ENCODE measurements at regions not wholly inside any gene's neighbourhood (a gene's known extent, or its start where the extent isn't known, plus 50 kb on each side); places are given as distances from the start of the nearest gene placed in this dataset.

DNA sequence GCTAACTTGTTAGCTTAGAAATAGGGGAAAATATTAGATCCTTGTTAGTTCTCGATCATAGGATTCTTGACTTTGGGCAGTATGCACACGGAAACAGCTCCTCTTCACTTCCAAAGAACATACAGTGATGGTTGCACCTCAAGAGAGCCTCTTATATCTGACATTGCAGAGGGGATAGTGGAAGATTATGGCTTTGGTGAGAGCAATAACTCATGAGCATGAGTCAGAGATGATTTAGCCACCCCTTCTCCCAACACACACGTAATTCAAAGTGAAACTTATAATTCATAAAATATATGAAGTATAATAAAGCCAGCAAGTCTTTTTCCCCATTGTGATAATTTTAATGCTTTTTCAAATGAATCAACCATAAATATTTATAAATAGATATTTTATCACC, 683.7 kb downstream of the POM121L12 start:
- no peak for DNase-seq

DNA sequence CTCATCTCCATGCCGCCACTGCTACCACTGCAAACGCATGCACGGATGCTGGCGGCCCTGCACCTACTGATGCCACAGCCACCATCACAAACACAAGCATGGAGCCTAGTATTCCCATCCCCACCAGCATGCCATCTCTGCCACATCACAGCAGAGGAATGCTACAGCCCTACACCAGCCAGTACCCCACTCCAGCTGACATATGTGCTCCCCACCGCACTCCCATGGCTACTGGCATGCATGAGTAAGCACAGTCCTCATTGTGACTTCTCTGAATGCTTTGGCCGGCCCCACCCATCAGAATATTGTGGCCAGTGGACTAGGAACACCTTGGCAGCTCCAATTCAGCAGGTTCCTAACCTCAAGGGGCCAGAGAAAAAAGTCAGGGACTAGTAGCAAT, 705.5 kb downstream of the POM121L12 start:
- DNase-seq, result no peak

DNA sequence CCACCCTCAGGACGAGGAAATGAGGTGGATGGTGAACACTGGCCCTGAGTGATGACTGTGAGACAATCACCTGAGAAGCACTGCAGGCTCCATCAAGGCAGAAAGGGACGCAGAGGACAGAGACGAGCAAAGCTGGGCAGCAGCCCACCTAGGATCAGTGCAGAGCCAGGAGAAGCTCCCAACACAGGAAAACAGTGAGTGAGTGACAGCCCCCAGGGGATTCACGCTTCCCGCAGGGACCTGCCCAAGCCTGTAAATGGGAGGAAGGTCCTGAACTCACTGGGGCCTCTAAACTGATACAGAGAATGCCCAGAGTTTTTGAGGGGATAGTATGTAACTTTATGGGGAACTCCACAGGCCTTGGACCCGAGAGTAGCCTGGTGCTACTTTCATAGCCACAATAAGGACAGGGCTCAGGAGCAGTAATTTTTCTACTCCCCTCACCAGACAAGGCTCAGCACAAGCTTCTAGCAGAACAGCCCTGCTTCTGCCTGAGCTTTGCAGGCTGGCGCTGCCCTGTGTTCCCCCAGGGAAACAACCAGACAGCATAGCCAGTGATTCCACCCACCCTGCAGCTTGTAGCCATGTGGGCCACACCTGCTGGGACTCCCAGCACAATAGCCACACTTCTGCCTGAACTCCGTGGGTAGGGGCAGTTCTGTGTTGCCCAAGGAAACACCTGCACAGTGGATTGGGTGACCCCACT, 708.4 kb downstream of the POM121L12 start:
- no peak for DNase-seq

DNA sequence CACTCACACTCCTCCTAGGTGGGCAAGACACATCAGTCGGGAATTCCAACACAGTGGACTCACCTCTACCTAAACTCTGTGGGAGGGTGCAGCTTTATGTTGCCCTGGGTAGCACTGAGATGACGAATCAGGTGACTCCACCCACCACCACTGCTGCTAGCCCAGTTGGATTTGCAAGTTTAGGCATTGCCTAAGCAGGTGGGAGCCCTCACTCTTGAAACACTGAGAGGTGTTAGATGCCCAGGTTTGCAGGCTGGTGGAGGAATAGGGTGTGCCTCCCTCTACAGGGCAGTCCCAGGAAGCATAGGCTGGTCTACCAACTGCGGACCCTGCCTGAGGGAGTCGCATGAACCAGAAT, 708.9 kb downstream of the POM121L12 start:
- DNase-seq, result no peak

DNA sequence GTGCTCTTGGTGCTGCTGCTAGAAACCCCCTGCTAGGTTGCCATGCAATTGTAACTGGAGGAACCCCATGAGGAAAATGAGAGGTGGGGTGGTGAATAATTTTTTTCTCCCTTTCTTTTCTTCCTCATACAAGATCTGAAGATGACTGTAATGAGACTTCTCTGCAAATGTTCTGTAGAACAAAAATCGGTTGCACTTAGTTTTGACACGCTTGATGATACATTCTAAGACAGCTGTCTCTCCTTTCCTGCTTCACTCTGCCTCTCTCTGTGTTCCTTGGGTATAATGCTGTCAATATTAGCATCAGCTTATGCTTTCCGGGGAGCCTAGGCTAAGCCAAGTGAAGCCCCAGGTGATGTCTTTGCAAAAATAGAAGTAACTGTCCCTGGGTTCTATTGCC, 721.5 kb downstream of the POM121L12 start:
- no peak for DNase-seq

DNA sequence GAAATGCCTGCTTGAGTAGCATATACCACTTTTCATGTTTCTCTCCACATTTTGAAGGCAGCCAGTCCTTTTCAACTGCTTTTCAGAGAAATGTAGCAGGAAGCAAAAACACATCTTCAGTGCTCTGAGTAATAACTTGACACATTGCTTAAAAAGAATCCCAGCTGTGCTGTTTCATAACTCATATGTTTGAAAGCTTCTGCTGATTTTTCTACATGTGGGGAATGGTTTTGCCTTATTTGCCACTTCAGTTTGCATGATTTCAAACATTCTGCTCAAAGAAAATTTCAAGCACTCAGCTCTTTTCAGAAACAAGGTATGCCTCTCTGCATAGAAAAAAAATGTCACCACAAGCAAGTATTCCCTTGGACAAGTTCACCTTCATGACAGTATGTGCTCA, 732.8 kb downstream of the POM121L12 start:
- DNase-seq, result peak in 1 of 2 donors; percentile 6

DNA sequence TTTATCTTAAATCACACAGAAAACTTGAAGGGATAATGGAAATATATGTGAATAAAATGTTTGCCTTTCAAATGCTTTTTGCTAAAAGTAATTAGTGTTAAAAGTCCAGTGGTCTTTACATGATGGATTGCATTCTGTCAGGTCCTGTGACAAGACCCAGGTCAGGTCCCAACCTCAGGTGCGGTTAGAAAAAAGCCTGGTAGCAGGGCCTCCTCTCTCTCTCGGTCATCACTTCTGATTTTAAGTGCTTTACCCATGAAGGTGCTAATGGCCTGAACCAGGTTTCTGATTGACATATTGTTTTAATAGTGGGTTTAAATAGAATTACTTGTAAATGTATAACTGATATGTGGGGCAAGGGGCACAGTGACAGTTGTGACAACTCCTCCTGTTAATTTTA, 736.3 kb downstream of the POM121L12 start:
- DNase-seq, result no peak

DNA sequence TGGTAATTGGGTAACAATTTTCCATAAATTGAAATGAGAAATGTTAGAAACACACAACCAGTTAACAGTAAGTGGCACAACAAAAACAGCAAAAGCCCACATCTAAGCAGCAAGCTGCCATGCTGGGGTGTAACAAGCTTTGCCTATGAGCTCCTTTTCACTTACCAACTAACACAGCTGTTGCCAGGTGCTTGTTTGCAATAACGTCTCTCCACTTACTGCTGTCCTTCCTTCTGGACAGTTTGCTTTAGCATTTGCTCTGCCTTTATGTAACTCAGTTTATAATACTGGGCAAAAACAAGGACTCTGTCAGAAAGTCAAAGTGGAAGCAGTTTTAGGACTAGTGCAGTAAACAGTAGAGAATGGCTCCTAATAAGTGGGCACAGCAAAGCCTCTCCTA, 740.9 kb downstream of the POM121L12 start:
- DNase-seq, result no peak

DNA sequence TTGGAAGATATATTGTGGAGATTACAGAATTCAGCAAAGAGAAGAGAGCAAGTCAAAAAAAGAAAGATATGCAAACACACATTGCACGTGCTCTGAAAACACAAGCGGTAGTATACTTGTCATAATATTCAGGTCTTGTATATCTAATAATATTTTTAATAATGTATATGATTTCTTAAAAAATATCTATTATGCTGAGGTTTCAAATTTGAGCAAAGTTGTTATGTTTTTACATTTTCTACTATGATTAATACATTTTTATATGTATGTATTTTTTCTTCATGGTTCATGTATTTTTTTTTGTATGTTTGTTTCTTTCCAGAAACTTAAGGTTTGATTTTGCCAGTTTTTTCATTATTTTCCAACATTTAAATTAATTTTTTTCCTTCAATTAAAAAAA, 752.4 kb upstream of the VSTM2A start:
- DNase-seq, result no peak

DNA sequence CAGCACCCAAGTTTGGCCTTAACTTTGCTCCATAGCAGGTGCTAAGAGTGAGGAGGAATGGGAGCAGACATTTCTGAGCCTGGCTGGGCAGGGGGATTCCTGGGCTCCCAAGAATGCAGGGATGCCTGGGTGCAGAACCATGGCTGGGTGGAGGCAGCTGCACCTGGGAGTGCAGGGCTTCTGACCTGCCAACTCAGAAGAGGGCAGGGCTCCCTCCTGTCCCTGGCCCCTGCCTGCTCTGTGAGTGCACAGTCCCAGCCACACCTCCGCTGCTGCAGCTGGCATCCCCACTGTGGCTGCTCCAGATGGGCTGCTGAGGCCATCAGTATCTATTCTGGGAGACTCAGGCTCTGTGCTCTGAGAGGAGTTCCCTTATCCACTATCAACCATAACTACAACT, 747.4 kb upstream of the VSTM2A start:
- no peak for DNase-seq

DNA sequence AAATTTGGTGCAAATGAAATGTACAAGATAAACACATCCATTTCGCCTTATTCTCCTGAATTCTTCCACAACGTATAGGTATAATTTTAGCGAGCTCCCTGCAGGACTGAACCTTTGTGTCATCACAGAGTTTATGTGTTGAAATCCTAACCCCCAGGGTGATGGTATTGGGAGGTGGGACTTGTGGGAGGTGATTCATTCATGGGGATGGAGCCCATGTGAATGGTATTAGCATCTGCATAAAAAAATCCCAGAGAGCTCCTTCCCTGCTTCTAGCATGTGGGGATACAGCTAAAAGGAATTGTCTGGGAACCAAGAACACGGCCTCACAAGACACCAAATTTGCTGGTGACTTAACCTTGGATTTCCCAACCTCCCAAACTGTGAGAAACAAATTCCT, 741.4 kb upstream of the VSTM2A start:
- no peak for DNase-seq

DNA sequence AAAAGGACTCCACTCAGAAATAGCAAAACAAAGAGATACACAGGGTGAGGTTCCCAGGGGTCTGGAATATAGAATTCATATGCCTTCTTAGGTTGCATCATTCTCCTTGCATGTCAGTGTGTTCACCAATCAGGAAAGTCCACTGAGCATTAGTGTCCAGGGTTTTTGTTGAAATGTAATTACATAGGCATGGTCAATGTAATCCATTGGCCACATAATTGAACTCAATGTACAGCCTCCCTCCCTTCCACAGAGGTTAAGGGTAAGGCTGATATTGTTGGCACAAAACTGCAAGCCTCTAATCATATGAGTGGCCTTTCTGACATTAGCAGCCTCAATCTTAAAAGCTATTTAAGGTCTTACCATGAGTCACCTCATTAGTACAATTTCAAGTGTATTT, 736.1 kb upstream of the VSTM2A start:
- no peak for DNase-seq

DNA sequence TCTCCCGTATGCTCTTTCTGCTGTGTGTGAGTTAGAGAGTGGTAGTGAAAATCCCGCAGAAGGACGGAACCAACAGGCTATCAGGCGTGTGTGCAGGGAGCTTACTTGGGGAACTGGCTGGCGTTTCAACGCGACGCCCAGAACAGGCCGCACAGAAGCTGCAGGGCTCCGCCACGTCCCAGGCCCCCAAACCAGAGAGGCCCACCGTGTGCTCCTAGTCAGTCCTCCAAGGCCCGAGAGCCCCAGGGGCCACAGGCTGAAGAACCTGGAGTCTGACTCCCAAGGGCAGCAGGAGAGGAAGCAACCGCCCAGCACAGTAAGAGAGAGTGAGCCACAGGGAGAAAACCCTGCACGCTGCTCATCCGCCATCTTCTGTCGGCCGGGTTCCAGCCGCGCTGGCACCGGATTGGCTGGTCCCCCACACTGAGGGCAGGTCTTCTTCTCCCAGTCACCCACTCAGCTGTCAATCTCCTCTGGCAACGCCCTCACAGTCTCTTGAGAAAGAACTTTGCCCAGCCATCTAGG, 730.6 kb upstream of the VSTM2A start:
- no peak for DNase-seq

DNA sequence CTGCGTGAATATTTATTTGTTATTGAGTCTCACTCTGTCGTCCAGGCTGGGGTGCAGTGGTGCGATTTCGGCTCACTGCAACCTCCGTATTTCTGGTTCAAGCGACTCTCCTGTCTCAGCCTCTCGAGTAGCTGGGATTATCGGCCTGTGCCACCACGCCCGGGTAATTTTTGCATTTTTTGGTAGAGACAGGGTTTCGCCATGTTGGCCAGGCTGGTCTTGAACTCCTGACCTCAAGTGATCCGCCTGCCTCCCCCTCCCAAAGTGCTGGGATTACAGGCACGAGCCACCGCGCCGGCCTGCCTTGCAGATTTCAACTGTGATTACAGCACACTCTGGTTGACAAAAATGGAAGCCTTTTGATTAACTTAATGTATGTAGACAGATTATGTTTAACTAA, 730.0 kb upstream of the VSTM2A start:
- DNase-seq, result no peak

DNA sequence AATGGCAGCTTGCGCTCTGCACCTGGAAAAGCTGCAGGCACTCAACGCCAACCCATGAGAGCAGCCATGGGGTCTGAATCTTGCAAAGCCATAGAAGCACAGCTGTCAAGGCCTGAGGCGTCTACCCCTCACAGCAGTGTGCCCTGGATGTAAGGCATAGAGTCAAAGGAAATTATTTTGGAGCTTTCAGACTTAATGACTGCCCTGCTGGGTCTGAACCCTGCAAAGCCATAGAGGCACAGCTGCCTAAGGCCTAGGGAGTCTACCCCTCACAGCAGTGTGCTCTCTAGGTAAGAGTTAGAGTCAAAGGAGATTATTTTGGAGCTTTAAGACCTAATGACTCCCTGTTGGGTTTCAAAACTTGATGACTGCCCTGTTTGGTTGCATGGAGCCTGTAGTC, 706.9 kb upstream of the VSTM2A start:
- no peak for DNase-seq

DNA sequence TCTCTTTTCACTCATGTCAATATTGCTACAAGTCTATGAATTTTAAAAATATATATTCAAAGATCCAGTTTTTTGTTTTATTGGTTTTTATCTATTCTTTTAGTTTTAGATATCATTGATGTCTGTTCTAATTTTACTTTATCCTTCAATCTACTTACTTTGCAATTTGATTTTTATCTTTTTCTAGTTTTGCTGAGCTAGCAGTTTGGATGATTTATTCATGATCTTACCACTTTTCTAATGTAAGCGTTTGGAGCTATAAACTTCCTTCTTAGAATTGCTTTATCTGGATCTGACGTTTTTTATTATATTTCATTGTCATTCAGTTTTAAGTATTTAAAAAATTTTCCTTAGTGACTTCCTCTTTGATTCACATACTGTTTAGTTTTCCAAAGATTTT, 664.5 kb upstream of the VSTM2A start:
- DNase-seq, result no peak

DNA sequence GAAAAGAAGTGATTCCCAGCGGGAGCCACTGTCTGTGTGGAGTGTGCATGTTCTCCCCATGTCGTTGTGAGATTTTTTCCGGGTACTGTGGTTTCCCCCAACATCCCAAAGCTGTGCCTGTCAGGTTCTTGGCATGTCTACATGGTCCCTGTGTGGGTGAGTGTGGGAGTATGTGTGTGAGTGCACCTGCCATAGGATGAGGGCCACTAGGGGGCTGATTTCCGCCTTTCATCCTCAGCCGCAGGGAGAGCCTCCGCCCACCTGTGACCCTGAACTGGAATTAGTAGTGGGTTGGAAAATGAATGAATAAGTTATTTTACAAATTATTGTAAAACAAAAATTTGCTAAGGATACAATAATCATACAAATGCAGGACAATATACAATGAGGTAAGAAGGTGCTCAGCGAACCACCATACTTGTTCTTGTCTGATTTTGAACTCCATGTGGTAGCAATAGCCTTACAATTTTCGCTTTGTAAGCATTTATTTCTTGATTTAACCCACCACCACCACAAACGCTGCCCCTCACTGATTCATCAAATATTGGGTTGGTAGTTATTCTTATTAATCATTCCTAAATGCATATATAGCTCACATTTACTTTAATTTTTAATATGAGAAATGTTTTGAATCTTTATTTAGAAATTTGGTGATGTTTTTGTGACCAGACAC, 641.2 kb upstream of the VSTM2A start:
- no peak for DNase-seq

DNA sequence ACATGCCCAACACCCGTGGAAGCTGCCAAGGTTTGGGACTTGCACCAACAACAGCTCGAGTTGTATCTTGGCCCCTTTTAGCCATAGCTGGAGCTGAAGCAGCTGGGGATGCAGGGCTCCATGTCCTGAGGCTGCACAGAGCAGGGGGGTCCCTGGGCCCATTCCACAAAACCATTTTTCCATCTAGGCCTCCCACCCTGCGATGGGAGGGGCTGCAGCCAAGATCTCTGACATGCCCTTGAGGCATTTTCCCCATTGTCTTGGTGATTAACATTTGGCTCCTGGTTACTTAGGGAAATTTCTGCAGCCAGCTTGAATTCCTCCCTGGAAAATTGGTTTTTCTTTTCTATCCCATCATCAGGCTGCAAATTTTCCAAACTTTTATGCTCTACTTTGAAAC, 637.8 kb upstream of the VSTM2A start:
- DNase-seq, result no peak

DNA sequence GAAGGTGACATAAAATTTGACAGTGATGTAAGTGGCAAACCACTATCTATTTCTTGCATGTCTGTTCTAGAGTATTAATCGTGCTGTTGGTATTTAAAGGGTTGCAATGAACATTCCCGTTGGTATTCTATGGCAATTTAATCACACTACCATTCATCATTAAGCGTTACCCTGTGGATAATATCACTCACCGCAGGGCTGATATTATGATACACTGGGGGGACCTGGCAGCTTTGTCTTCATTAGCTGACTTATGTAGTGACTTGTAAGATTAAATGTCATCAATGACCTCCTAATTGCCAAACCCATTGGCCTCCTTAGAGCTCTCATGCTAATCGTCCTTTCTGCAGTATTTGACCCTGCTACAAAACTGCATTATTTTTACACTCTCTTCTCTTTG, 624.5 kb upstream of the VSTM2A start:
- no peak for DNase-seq

DNA sequence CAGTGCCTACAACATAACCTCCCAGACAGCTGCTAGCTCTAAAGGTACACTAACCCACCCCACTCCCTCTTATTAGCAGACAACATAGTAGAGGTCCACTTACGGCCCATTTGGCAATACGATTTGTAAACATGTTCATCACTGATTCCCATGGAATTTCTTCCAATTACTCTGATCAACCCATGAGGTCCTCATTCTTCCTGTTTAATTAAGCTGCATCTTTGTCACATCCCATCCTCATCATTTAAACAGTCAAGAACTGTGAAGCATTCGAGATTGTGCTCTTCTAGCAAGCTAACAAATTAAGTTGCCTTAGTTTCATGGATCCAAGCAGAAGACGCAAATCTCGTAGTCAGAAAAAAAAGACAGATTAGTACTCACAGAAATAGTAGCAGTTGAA, 622.2 kb upstream of the VSTM2A start:
- DNase-seq, result no peak

DNA sequence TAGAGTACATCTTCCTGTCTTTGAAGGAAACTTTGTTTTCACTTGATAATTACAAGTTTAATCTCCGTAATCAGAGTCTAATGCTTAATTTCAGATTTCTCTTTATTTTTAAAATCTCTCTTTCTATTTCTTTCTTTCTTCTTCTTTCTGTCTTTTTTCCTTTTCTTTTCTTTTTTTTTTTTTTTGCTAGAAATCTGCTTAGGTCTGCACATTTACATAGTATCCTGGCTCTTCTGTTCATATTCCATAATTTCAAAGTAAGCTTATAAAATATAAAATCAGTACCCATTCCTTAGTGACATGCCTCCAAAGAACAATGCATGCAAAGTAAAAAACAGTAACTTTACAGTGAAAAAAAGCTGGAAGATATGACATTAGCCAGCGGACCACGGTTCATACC, 601.7 kb upstream of the VSTM2A start:
- no peak for DNase-seq

DNA sequence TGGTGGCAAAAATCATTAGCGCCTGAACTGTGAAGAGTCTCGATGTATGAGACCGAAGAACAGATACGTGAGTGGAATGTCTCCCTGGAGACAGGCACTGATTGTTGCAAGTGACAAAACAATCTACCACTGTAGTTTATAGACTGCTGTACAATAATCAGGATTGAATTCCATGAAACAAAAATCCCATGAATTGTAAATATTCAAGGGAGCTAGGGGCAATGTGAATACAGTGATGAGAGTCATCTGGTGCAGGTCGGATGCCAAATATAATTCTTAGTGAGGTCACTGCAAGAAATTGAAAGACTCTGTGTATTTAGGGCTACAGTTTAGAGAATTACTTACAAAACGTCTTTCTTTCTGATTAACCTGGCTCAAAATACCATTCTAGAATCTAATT, 594.4 kb upstream of the VSTM2A start:
- DNase-seq, result no peak

DNA sequence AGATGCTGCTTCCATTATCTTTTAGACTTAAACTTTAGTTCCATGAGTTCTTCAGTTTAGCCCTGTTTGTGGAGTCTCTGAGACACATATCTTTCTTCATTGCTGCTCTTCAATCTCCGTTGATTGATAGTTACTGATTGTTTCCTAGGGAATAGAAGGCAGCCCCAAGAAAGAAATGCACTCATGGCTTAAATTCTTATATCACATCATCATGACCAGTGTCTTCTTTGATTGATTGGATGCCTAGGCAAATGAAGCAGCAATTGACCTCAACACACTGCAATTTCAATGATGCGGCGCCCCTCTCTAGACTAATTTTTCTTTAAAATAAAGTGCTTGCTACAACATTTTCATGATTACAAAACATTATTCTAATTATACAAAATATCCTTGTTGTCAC, 576.5 kb upstream of the VSTM2A start:
- DNase-seq, result no peak

DNA sequence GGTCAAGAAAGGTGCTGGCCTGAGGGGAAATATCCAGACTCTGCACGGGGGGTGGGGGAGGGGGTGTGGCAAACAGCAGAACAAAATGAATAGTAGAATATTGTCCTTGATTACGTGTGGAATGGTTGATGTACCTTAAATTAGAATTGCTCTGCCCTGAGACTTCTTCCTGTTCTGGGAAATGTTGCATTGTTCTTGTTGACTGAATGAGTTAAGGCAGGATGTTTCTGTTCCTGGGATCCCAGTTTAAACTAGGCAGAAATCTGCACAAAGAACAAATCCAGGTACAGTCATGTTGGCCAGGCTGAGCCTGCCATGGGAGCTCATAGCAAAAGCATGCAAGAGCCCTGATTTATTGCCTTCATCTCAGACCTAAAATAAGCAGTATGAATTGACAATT, 558.7 kb upstream of the VSTM2A start:
- DNase-seq, result no peak

DNA sequence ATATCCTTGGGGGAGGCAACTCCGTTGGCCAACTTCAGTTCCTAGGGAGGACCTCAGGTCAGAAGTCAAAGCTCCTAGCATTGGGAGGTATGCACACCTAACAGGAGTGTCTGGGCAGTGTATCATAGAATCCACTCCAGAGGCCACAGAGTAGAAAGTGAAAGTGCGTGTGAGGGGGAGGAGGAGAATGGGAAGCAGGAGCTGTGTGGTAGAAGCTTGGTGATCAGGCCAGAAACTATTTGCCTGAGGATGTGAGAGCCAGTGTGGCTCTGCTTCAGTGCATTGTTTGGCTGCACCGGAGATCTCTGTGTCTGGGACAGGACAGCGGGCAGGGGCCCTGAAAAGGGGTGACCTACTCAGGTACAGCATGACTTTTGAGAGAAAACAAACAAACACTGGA, 557.4 kb upstream of the VSTM2A start:
- DNase-seq, result no peak
